ENCODE measurements at regions not wholly inside any gene's neighbourhood (a gene's known extent, or its start where the extent isn't known, plus 50 kb on each side); places are given as distances from the start of the nearest gene placed in this dataset.

DNA sequence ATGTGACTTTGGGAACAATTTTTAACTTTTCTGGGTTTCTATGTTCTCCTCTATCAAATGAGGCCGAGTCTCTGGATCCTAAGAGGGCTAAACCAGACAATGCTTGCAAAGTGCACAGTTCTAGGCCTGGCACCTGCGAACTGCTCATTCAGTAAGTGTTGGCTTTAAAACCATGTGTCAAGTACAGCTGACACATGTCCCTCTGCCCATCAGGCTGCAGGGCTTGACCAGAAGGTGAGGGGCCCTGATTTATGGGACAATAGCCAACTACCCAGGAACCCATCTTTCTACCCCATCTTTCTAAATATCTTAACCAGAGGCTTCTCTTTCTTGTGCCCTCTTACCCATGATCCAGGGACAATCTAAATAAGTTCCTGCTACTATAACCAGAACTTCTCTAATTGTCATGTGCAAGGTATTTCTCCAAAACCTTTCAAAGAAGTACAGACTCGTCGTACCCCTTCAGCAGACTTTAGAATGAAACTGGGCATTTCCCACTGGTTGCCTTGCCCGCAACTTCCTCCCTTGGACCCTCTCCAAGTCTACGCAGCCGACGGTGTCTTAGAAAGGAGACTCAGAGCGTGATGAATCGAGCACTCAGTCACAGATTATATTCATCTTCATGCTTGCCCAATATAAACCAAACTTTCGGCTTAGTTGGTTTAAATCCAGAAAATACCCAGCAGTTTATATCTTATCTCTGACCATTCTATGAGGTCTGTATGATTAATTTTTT is 69.8 kb upstream of the STEAP1B start:
- CTCF ChIA-PET = interaction anchor here (2.7 kb wide), 1 partner anchor 10 kb away, joined by 13 read pairs; no protein-coding TSS in a partner anchor
- H3K4me1 ChIP-seq (ENCODE audit: control insufficient read depth in 1 of 2, insufficient read depth in 2 of 2, low read depth in 1 of 2, low read length in 1 of 2) = peaks cover 0 to 9% of the 10 kb centered on the region in 2 experiments; a peak in 1 of 4 replicates

GRCh38 chr7:22566592-22566991 is 66.6 kb upstream of the STEAP1B start:
- no peak overlapping the region for H3K9ac ChIP-seq
- H3K27ac ChIP-seq (ENCODE audit: low read depth in 2 of 2, low read length in 1 of 2) = no peak overlapping the region
- no peak overlapping the region for H3K4me2 ChIP-seq
- H3F3A ChIP-seq (replicated peaks; ENCODE audit: insufficient read depth) = peaks cover 36% of the 10 kb centered on the region
- peaks cover 4 to 26% of the 10 kb centered on the region in 2 experiments; a peak in 2 of 4 replicates for H3K4me1 ChIP-seq (ENCODE audit: control insufficient read depth in 1 of 2, insufficient read depth in 2 of 2, low read depth in 1 of 2, low read length in 1 of 2)
- DNase-seq = no peak
- H3K4me3 ChIP-seq (ENCODE audit: low read depth in 2 of 2, low read length in 1 of 2) = no peak overlapping the region
- H4K20me1 ChIP-seq (ENCODE audit: insufficient read depth) = no peaks in the 10 kb centered on the region
- H3K9me2 ChIP-seq = no peaks in the 10 kb centered on the region
- TF ChIP-seq SIN3A (IDR thresholded peaks at IDR 0.05; ENCODE audit: borderline replicate concordance, low read depth, low read length) = no peak
- no peak for TF ChIP-seq TCF12 (IDR thresholded peaks at IDR 0.05)
- H2AFZ ChIP-seq (ENCODE audit: low read depth) = no peak overlapping the region
- ChIA-PET POLR2A (no interaction called here), CTCF (no interaction called here)
- H3K27me3 ChIP-seq (ENCODE audit: insufficient read depth) = peaks cover 6% of the 10 kb centered on the region; the same call in 1 of the 2 replicates
- 23% methylated on average over 4 of the region's 4 CpGs for WGBS (ENCODE audit: low lambda C conversion rate)
- no peaks in the 10 kb centered on the region for H3K9me3 ChIP-seq
- no peaks in the 10 kb centered on the region for H3K79me2 ChIP-seq (ENCODE audit: insufficient read depth)
- no peaks in the 10 kb centered on the region for H3K36me3 ChIP-seq (replicated peaks in 1 of 2; ENCODE audit: control insufficient read depth in 1 of 2, insufficient read depth in 2 of 2, low read length in 1 of 2)

More for the DNA sequence above, 69.8 kb upstream of the STEAP1B start:
- Histone ChIP-seq H3K9me3 (no peaks in the 10 kb centered on the region), H3K9me2 (no peaks in the 10 kb centered on the region), H2AFZ (ENCODE audit: low read depth) (no peak overlapping the region; the same call in 1 of the 2 replicates), H3K27ac (ENCODE audit: low read depth in 2 of 2, low read length in 1 of 2) (peak overlapping the region in 1 of 2 experiments; percentile 17; a peak in 1 of 4 replicates), H3K9ac (no peak overlapping the region), H3K36me3 (replicated peaks in 1 of 2; ENCODE audit: control insufficient read depth in 1 of 2, insufficient read depth in 2 of 2, low read length in 1 of 2) (no peaks in the 10 kb centered on the region), H3K4me2 (no peak overlapping the region; the same call in 1 of the 2 replicates), H3F3A (replicated peaks; ENCODE audit: insufficient read depth) (peaks cover 34% of the 10 kb centered on the region), H3K4me3 (ENCODE audit: low read depth in 2 of 2, low read length in 1 of 2) (no peak overlapping the region), H4K20me1 (ENCODE audit: insufficient read depth) (no peaks in the 10 kb centered on the region), H3K27me3 (ENCODE audit: insufficient read depth) (peaks cover 10% of the 10 kb centered on the region; the same call in 1 of the 2 replicates), H3K79me2 (ENCODE audit: insufficient read depth) (no peaks in the 10 kb centered on the region)
- 15% methylated on average over 11 of the region's 11 CpGs for WGBS (ENCODE audit: low lambda C conversion rate)
- POLR2A ChIA-PET = no interaction called here
- no peak for DNase-seq
- TF ChIP-seq RCOR1 (IDR thresholded peaks at IDR 0.05; ENCODE audit: low read length) (no peak), NFIC (IDR thresholded peaks at IDR 0.05; ENCODE audit: borderline replicate concordance) (peak; percentile 44; the same call in 1 of the 2 replicates)

GRCh38 chr7:22566176-22566575 is 66.2 kb upstream of the STEAP1B start:
- Histone ChIP-seq H3K79me2 (ENCODE audit: insufficient read depth) (no peaks in the 10 kb centered on the region), H3K27me3 (ENCODE audit: insufficient read depth) (peaks cover 6% of the 10 kb centered on the region; the same call in 1 of the 2 replicates), H4K20me1 (ENCODE audit: insufficient read depth) (no peaks in the 10 kb centered on the region), H3K4me1 (ENCODE audit: control insufficient read depth in 1 of 2, insufficient read depth in 2 of 2, low read depth in 1 of 2, low read length in 1 of 2) (peaks cover 4 to 28% of the 10 kb centered on the region in 2 experiments; a peak in 2 of 4 replicates), H3K9me3 (no peaks in the 10 kb centered on the region), H2AFZ (ENCODE audit: low read depth) (no peak overlapping the region), H3K36me3 (replicated peaks in 1 of 2; ENCODE audit: control insufficient read depth in 1 of 2, insufficient read depth in 2 of 2, low read length in 1 of 2) (no peaks in the 10 kb centered on the region), H3K9me2 (no peaks in the 10 kb centered on the region), H3K9ac (no peak overlapping the region), H3F3A (replicated peaks; ENCODE audit: insufficient read depth) (peaks cover 39% of the 10 kb centered on the region), H3K4me3 (ENCODE audit: low read depth in 2 of 2, low read length in 1 of 2) (no peak overlapping the region), H3K4me2 (no peak overlapping the region), H3K27ac (ENCODE audit: low read depth in 2 of 2, low read length in 1 of 2) (peak overlapping the region in 1 of 2 experiments; percentile 89; a peak in 2 of 4 replicates)
- CTCF ChIA-PET = no interaction called here
- POLR2A ChIA-PET = no interaction called here
- TF ChIP-seq ZBTB33 (IDR thresholded peaks at IDR 0.05; ENCODE audit: borderline replicate concordance, low read depth) = no peak
- no peak for DNase-seq
- 38% methylated on average over 4 of the region's 4 CpGs for WGBS (ENCODE audit: low lambda C conversion rate)

Measured in SK-N-SH (cell line).